ENCODE measurements at regions not wholly inside any gene's neighbourhood (a gene's known extent, or its start where the extent isn't known, plus 50 kb on each side); places are given as distances from the start of the nearest gene placed in this dataset.
"Not testable (repeated sequence)": the region's sequence is repeated elsewhere in the genome, so short reads cannot be mapped to it uniquely, and the experiment has no call there.

- DNase-seq (ENCODE audit: extremely low read depth, low read depth) = not testable (repeated sequence)
Measured at GRCh38 chrX:23458957-23459356, 124.3 kb downstream of the PTCHD1 start.

DNA sequence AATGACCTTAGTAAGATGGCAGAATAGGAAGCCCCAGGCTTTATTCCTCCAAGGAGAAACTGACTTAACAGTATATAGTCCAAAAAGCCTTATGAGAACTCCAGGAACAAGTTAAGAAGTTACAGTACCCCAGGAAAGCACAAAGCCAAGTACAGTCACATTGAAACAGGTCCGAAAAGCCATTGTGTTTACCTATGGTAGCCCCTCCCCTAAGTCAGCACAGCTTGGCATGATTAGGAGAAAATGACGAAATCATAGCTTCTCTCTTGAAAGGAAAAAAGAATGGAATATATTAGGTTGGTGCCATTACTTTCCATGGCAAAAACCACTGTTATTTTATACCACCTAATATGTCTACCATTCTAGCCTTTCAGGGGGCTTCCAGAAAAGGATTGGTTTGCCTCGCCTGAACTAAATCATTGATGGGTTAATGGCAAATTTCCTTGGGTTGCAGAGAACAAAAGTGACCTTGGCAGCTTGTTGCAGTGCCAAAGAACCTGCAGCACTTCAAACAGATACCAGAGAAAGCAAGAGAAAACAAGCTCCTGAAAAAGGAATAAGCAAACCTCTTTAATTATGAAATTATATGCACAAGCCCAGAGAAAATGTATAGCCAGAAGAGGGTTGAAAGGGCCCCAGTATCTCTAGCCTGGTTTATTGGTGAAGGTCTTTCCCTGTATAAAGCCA, 130.6 kb downstream of the PTCHD1 start:
- no peak for DNase-seq (ENCODE audit: extremely low read depth, low read depth)
- TF ChIP-seq, protein P1, sequence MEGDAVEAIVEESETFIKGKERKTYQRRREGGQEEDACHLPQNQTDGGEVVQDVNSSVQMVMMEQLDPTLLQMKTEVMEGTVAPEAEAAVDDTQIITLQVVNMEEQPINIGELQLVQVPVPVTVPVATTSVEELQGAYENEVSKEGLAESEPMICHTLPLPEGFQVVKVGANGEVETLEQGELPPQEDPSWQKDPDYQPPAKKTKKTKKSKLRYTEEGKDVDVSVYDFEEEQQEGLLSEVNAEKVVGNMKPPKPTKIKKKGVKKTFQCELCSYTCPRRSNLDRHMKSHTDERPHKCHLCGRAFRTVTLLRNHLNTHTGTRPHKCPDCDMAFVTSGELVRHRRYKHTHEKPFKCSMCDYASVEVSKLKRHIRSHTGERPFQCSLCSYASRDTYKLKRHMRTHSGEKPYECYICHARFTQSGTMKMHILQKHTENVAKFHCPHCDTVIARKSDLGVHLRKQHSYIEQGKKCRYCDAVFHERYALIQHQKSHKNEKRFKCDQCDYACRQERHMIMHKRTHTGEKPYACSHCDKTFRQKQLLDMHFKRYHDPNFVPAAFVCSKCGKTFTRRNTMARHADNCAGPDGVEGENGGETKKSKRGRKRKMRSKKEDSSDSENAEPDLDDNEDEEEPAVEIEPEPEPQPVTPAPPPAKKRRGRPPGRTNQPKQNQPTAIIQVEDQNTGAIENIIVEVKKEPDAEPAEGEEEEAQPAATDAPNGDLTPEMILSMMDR (IDR thresholded peaks at IDR 0.05; ENCODE audit: low read depth, low read length) = no peak

DNA sequence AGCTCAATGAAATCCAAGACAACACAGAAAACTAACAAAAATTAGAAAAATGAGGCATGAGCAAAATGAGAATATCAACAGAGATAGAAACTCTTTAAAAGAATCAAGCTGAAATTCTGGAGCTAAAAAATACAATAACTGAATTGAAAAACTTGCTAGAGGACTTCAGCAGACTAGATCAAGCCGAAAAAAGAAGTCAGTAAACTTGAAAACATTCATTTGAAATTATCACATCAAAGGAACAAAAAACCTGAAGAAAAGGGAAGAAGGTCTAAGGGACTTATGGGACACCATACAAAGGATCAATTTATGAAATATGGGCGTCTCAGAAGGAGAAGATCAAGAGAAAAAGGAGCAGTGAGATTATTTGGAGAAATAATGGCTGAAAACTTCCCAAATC, 131.3 kb downstream of the PTCHD1 start:
- TF ChIP-seq, protein P1 (IDR thresholded peaks at IDR 0.05; ENCODE audit: low read depth, low read length) = no peak
- DNase-seq (ENCODE audit: extremely low read depth, low read depth) = no peak

DNA sequence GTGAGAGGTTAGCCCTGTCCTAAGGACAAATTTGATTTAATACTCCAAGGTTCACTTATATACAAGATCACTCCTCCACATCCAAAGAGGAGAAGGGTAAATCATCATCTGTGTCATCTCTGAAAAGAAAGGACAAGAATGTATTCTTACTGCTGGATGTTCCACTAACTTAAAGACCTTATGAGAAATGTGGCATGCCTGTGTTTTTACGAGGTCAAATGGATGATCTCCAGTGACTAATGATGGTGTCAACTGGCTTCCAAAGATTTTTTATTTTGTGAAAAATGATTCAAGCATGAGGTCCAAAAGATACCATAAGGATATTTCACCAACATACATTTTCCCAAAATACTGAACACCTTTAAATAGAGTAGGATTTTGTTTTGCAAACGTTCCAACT, 143.4 kb downstream of the PTCHD1 start:
- TF ChIP-seq, protein P1 (IDR thresholded peaks at IDR 0.05; ENCODE audit: low read depth, low read length) = no peak
- DNase-seq (ENCODE audit: extremely low read depth, low read depth) = no peak

DNA sequence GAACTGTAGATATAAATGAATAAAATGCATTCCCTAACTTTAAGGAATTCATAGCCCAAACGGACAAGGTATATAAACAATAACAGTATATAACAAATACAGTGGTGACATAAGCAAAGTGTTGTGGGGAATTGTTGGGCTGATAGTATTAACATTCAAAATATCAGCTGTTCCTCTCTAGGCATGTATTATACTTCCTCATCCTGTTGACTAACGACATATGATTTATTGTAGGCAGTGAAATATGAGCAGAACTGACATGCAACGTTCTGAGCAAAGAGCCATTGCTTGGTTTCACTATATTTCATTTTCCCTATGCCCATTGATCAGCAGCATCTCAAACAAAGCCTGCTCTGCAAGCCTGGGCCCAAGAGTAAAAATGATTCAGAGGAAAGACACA, 143.9 kb downstream of the PTCHD1 start:
- no peak for DNase-seq (ENCODE audit: extremely low read depth, low read depth)
- TF ChIP-seq, protein P1 (IDR thresholded peaks at IDR 0.05; ENCODE audit: low read depth, low read length) = no peak

GRCh38 chrX:23482561-23482960, 147.9 kb downstream of the PTCHD1 start:
- no peak for DNase-seq (ENCODE audit: extremely low read depth, low read depth)
- TF ChIP-seq, protein P1 (IDR thresholded peaks at IDR 0.05; ENCODE audit: low read depth, low read length) = no peak

GRCh38 chrX:23483396-23483795, 148.7 kb downstream of the PTCHD1 start:
- no peak for DNase-seq (ENCODE audit: extremely low read depth, low read depth)
- TF ChIP-seq, protein P1 (IDR thresholded peaks at IDR 0.05; ENCODE audit: low read depth, low read length) = no peak

GRCh38 chrX:23493941-23494374, 159.3 kb downstream of the PTCHD1 start:
- TF ChIP-seq, protein P1 (IDR thresholded peaks at IDR 0.05; ENCODE audit: low read depth, low read length) = no peak
- DNase-seq (ENCODE audit: extremely low read depth, low read depth) = no peak
